GM19351 (cell line): ENCODE measurements at regions not wholly inside any gene's neighbourhood (a gene's known extent, or its start where the extent isn't known, plus 50 kb on each side); places are given as distances from the start of the nearest gene placed in this dataset.
"Not testable (repeated sequence)": the region's sequence is repeated elsewhere in the genome, so short reads cannot be mapped to it uniquely, and the experiment has no call there.

Experiments
- ATAC-seq: cut with Tn5 transposase; IDR thresholded peaks from one replicate; pipeline ENCODE4 v1.9.1; 2021; ENCODE audit warnings: mild to moderate bottlenecking, moderate library complexity; ENCODE audit not compliant: unreplicated experiment

- ATAC-seq: not testable (repeated sequence)
Measured at GRCh38 chr9:67635067-67635466, 223.7 kb upstream of the ANKRD20A1 start.

DNA sequence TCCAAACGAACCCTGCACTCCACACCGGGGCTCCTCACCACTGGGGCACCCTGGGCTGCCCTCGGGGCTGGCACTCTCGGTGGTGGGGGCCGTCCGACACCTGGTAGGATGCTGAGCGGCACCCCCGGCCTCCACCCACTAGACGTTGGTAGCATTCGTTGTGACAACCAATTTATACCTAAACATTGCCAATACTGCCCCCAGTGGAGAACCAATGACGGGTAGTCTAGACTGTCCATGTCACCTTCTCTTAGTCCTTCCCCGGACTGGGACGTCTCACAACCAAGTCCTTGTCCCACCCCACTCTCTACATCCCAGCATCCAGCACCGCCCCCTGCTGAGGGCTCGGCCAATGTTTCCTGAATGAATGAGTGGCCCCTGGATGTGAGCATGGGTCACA lies 246.8 kb upstream of the ANKRD20A1 start:
- peak; percentile 86 for ATAC-seq

DNA sequence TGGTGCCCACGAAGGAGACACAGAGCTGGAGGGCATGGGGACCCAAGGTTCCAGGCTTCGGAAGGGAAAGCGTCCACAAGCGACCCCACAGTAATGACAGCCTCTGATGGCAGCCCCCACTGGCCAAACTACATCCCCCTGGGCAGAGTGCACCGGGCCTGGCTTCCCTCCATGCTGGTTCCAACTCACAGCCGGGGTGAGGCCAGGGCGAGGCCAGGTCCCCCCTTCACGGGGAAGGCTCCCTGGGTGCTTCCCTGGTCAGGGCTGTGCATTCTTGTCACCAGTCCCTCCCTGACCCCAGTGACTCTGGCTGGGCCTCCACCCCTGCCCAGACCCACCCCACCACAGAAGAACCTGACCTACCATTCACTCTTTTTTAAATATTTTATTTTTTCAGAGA lies 248.9 kb upstream of the ANKRD20A1 start:
- ATAC-seq: not testable (repeated sequence)

DNA sequence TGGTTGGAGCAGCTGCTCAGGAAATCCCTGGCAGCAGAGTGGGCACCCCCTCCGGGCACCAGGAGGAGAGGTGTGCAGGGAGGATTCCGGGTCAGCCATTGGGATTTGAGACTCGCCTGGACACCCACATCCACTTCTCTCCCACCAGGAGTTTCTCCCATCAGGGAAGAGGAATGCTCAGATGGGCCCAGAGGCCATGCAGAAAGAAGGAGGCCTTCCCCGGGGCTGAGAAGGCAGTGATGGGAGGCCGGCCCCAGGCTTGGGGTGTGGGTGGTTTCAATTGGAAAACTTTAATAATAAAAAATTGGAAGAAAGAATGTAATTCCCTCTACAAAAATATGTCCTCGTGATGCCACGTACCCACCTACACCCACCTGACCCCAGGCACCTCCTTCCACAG lies 249.3 kb upstream of the ANKRD20A1 start:
- not testable (repeated sequence) for ATAC-seq

DNA sequence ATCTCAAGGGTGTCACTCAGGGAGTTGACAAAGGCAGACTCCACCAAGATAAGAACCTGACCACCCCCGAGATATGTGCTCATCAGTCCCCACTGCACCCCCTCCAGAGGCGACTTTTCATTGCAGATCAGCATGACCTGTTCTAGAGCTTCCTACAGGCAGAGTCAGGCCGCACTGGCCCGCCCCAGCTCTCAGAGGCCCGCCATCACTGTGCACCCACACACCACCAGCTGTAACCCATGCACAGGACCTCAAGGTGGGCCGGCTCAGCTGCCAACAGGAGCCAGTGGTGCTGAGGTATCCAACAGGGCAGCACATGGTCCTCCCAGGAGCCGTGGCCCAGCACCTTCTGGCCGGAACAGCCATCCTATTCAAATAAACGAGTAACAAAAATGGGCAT lies 253.6 kb upstream of the ANKRD20A1 start:
- not testable (repeated sequence) for ATAC-seq

DNA sequence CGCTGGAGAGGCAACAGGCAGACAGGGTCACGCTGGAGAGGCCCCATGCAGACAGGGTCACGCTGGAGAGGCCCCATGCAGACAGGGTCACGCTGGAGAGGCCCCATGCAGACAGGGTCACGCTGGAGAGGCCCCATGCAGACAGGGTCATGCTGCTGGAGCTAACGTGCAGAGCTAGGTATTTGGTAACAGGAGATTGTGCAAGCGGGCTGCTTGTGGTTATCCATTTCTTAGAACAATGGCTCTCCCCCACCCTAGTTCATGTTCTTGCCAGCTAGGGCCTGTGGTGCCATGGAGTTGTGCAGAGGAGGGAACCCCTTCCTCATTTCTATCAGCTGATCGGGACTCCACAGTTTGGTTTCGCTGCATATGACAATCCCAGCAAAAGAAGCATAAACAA lies 255.1 kb upstream of the ANKRD20A1 start:
- ATAC-seq: not testable (repeated sequence)

DNA sequence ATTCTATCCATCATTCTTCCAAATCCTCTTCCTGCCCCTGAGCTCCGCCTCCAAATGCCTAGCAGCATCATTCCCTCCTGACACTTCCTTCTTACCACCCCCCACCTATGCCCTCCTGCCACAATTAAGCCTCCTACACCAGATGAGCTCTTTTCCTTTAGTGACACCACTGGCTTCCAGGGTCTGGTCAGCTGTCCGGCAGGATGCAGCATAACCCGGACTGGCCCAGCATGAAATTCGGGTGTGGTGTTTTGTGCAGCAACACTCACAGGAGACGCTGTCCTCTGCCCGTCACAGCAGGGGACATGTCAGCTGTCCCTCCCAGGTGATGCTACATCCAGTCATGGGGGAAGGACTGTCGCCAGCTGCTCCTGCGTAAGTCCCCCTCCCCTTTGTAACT lies 266.3 kb upstream of the ANKRD20A1 start:
- not testable (repeated sequence) for ATAC-seq

GRCh38 chr9:67555874-67556273 lies 302.9 kb upstream of the ANKRD20A1 start:
- ATAC-seq: not testable (repeated sequence)

GRCh38 chr9:67550044-67550443 lies 308.7 kb upstream of the ANKRD20A1 start:
- ATAC-seq: not testable (repeated sequence)

DNA sequence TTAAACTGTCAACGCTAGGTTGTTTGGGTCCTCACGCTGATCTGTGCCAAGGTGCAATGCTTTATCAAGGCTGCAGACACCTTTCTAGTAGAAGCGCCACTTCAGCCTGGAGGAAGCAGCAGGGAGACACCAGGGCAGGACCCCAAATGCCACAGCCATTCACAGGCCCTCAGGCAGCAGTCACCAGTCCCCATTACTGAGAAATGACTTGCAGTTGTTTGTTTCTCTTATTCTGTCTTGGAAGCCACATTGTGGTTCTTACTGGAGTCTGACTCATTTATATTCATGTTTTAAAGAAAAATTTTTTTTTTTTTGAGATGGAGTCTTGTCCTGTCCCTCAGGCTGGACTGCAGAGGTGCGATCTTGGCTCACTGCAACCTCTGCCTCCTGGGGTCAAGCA lies 328.9 kb upstream of the ANKRD20A1 start:
- not testable (repeated sequence) for ATAC-seq

- not testable (repeated sequence) for ATAC-seq
Measured at GRCh38 chr9:67516938-67517337, 341.8 kb upstream of the ANKRD20A1 start.

DNA sequence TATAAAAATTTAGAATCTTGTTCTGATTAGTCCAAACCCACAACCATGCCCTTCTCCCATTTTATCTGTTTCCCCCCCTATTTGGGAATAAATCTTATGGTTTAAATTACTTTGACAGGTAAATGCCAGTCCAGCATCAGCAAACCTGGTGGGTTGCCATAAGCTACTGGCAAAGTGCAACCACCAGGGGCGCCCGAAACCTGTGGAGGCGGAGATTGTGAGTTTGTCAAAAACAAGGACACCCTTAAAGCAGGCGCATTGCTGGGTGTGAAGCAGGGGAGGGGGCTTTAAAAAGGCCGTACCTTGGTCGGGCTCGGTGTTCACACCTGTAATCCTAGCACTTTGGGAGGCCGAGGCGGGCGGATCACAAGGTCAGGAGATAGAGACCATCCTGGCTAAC lies 344.1 kb upstream of the ANKRD20A1 start:
- not testable (repeated sequence) for ATAC-seq

DNA sequence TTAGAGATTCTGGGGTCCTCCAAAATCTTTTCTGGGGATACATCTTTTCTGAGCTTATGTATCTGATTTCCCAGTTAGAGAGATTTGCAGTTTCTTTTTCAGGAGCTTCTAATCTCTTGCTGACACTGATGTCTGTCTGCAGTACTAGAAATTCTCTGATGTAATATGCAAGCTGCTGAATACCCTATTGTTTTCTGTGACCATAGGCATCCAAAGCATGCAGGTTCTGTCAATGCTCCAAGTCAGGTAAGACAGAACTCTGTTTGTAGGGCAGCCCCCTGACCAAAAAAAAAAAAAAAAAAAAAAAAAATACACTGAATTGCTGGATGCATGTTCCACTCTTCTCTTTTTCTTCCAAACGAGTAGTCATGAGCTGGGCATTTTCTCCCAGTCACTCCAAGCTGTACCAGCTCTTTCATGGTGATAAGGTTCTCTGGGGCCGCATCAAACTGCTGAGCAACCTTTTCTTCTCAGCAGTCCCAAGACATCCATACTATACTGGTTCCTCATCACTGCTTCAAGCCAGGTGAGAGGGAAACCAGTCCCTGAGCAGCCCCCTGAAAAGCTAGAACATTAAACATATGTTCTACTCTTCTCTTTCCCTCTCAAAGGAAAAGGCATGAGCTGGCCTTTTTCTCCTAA lies 354.9 kb upstream of the ANKRD20A1 start:
- ATAC-seq: not testable (repeated sequence)

DNA sequence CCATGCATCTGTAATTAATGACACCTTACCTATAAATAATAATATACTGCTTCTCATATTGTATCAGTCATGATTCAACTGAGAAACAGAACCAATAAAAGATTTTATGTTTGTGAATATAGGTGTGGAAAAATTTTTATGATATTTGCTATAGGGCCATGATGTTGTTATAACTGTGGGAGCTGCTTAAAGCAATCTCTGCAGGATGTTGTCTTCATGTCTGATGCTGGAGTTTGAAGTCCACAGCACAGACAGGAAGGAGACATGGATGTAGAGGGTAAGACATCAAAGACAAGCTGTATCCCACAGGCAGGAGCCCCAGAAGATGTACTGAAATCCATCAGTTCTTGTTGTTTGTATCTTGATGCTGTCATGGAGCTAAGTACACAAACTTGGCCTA lies 366.7 kb upstream of the ANKRD20A1 start:
- ATAC-seq: not testable (repeated sequence)

DNA sequence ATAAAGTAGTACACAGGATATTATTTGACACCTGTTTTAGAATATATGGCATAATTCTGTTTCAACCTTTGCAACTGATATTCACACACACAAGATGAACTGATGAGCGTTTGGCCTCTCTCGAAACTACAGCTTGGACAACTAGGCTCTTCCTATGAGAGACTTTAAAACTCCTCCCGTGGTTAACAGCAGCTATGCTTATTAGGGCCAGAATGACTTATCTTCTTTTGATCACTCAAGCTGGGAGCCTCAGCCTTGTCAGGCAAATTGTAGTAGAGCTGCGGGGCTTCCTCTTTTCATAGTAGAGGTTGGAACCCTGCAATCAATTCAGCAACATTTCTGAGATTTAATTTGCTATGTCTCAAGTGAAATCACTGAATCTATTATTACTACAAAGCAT lies 381.3 kb upstream of the ANKRD20A1 start:
- peak; percentile 81 for ATAC-seq

- not testable (repeated sequence) for ATAC-seq
Measured at GRCh38 chr9:67470739-67471138, 388.0 kb upstream of the ANKRD20A1 start.

GRCh38 chr9:67468326-67468725 lies 390.4 kb upstream of the ANKRD20A1 start:
- not testable (repeated sequence) for ATAC-seq

GRCh38 chr9:67461796-67462757 lies 396.7 kb upstream of the ANKRD20A1 start:
- not testable (repeated sequence) for ATAC-seq

DNA sequence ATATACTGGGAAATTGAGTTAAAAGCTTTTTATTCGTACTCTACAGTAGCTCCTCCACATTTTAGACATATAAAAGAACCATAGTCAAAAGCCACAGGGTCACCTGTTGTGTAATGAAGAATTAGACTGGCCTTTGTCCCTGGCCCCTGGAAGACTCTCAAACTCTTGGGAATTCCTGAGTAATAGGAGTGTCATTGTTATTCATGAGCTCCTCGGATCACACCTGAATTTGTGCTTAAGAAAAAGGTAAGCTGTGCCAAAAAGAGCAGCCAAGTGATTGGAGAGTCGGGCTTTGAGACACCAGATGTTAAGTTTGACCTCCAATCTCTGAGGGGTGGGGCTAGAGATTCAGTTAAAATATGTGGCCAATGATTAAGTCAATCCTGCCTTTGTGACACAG lies 405.8 kb upstream of the ANKRD20A1 start:
- not testable (repeated sequence) for ATAC-seq

DNA sequence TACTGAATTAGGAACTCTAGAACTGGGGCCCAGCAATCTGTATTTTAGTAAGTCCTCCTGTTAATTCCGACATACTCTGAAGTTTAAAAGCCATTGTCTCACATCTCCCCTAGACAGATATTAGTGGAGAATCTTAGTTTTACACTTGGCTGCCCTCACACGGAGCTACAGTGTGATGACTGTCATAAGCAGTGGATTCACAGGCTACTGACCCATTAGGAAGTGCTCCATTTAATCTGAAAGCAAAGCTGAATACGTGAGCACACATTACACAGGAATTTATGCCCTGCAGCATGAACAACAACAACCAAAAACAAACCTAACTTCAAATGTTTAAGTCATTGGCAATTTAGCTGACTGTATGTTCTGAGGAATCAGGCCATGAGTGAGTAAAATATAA lies 416.4 kb upstream of the ANKRD20A1 start:
- not testable (repeated sequence) for ATAC-seq

GRCh38 chr9:67437011-67437410 lies 421.7 kb upstream of the ANKRD20A1 start:
- ATAC-seq: not testable (repeated sequence)

DNA sequence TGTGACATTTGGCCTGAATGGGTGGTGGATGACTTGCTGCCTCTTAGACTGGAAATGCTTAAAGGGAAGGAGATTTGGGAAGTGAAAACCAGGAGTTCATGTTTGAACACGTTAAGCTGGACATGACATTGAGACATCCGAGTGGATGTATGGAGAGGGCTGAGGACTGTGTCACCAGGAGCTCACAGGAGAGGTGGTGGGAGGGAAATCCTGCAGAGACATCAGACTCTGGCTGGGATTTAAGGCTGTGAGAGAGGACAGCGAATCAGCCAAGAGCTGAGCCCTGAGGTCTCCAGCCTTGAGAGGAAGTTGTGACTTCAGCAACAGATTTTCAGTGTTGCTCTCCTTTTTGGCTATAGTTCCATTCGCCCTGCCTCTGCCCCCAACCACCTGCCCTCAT lies 432.5 kb upstream of the SPATA31A3 start:
- not testable (repeated sequence) for ATAC-seq
